ENCODE measurements at regions not wholly inside any gene's neighbourhood (a gene's known extent, or its start where the extent isn't known, plus 50 kb on each side); places are given as distances from the start of the nearest gene placed in this dataset.
"Not testable (repeated sequence)": the region's sequence is repeated elsewhere in the genome, so short reads cannot be mapped to it uniquely, and the experiment has no call there.

- H3K27me3 Mint-ChIP-seq; DNase-seq; H3K27ac Mint-ChIP-seq; H3K36me3 Mint-ChIP-seq (ENCODE audit: low read depth); H3K4me1 Mint-ChIP-seq; ATAC-seq; H3K9me3 ChIP-seq (ENCODE audit: control insufficient read depth, low read length, poor library complexity, severe bottlenecking); H3K4me3 Mint-ChIP-seq: not testable (repeated sequence)
These were observed 53.6 kb upstream of the PDPR start for GRCh38 chr16:70060521-70061027.

- not testable (repeated sequence) for H3K4me3 Mint-ChIP-seq; ATAC-seq; H3K9me3 ChIP-seq (ENCODE audit: control insufficient read depth, low read length, poor library complexity, severe bottlenecking); H3K36me3 Mint-ChIP-seq (ENCODE audit: low read depth); H3K27ac Mint-ChIP-seq; H3K4me1 Mint-ChIP-seq; H3K27me3 Mint-ChIP-seq; DNase-seq
These were observed 52.4 kb upstream of the PDPR start for GRCh38 chr16:70061671-70062218.

- not testable (repeated sequence) for ATAC-seq; H3K27me3 Mint-ChIP-seq; H3K4me3 Mint-ChIP-seq; DNase-seq; H3K27ac Mint-ChIP-seq; H3K9me3 ChIP-seq (ENCODE audit: control insufficient read depth, low read length, poor library complexity, severe bottlenecking); H3K36me3 Mint-ChIP-seq (ENCODE audit: low read depth); H3K4me1 Mint-ChIP-seq
These were observed 51.2 kb upstream of the PDPR start for GRCh38 chr16:70062947-70063346.
